ENCODE measurements at regions not wholly inside any gene's neighbourhood (a gene's known extent, or its start where the extent isn't known, plus 50 kb on each side); places are given as distances from the start of the nearest gene placed in this dataset.

- Mint-ChIP-seq H3K36me3 (ENCODE audit: insufficient read depth) (no peaks in the 10 kb centered on the region), H3K9me3 (peaks cover 4% of the 10 kb centered on the region), H3K27me3 (peaks cover 41% of the 10 kb centered on the region), H3K27ac (ENCODE audit: low read depth) (no peak overlapping the region), H3K4me1 (no peaks in the 10 kb centered on the region), H3K4me3 (no peak overlapping the region)
- ATAC-seq (replicated peaks; ENCODE audit: extremely low read depth, poor library complexity, severe bottlenecking) (no peak), DNase-seq (ENCODE audit: low spot score in 2 of 2) (no peak)
These were observed 88.3 kb upstream of the SLC22A23 start for GRCh38 chr6:3545156-3545555.

GRCh38 chr6:3542032-3542640 lies 85.3 kb upstream of the SLC22A23 start:
- Mint-ChIP-seq H3K27me3 (peaks cover 44% of the 10 kb centered on the region), H3K36me3 (ENCODE audit: insufficient read depth) (no peaks in the 10 kb centered on the region), H3K4me3 (no peak overlapping the region), H3K4me1 (no peaks in the 10 kb centered on the region), H3K27ac (ENCODE audit: low read depth) (no peak overlapping the region), H3K9me3 (no peaks in the 10 kb centered on the region)
- ATAC-seq (replicated peaks; ENCODE audit: extremely low read depth, poor library complexity, severe bottlenecking) (no peak), DNase-seq (ENCODE audit: low spot score in 2 of 2) (no peak)

- no peak overlapping the region for H3K4me3 Mint-ChIP-seq
- no peaks in the 10 kb centered on the region for H3K4me1 Mint-ChIP-seq
- H3K36me3 Mint-ChIP-seq (ENCODE audit: insufficient read depth): no peaks in the 10 kb centered on the region
- H3K27ac Mint-ChIP-seq (ENCODE audit: low read depth): no peak overlapping the region
- H3K9me3 Mint-ChIP-seq: no peaks in the 10 kb centered on the region
- no peak for DNase-seq (ENCODE audit: low spot score in 2 of 2)
- ATAC-seq (replicated peaks; ENCODE audit: extremely low read depth, poor library complexity, severe bottlenecking): no peak
- peaks cover 44% of the 10 kb centered on the region for H3K27me3 Mint-ChIP-seq
These were observed 84.2 kb upstream of the SLC22A23 start for GRCh38 chr6:3541006-3541585.

GRCh38 chr6:3540253-3540820 lies 83.5 kb upstream of the SLC22A23 start:
- no peak overlapping the region for H3K27ac Mint-ChIP-seq (ENCODE audit: low read depth)
- no peak for ATAC-seq (replicated peaks; ENCODE audit: extremely low read depth, poor library complexity, severe bottlenecking)
- no peaks in the 10 kb centered on the region for H3K9me3 Mint-ChIP-seq
- DNase-seq (ENCODE audit: low spot score in 2 of 2): no peak
- peaks cover 42% of the 10 kb centered on the region for H3K27me3 Mint-ChIP-seq
- H3K4me1 Mint-ChIP-seq: no peaks in the 10 kb centered on the region
- H3K4me3 Mint-ChIP-seq: no peak overlapping the region
- no peaks in the 10 kb centered on the region for H3K36me3 Mint-ChIP-seq (ENCODE audit: insufficient read depth)

GRCh38 chr6:3538536-3538935 lies 81.7 kb upstream of the SLC22A23 start:
- Mint-ChIP-seq H3K27me3 (peaks cover 29% of the 10 kb centered on the region), H3K9me3 (no peaks in the 10 kb centered on the region), H3K36me3 (ENCODE audit: insufficient read depth) (no peaks in the 10 kb centered on the region), H3K4me1 (no peaks in the 10 kb centered on the region), H3K27ac (ENCODE audit: low read depth) (no peak overlapping the region), H3K4me3 (no peak overlapping the region)
- ATAC-seq (replicated peaks; ENCODE audit: extremely low read depth, poor library complexity, severe bottlenecking) (no peak), DNase-seq (ENCODE audit: low spot score in 2 of 2) (no peak)

GRCh38 chr6:3536901-3537300 lies 80.1 kb upstream of the SLC22A23 start:
- DNase-seq (ENCODE audit: low spot score in 2 of 2) (no peak), ATAC-seq (replicated peaks; ENCODE audit: extremely low read depth, poor library complexity, severe bottlenecking) (no peak)
- Mint-ChIP-seq H3K36me3 (ENCODE audit: insufficient read depth) (no peaks in the 10 kb centered on the region), H3K27ac (ENCODE audit: low read depth) (no peak overlapping the region), H3K4me1 (no peaks in the 10 kb centered on the region), H3K27me3 (peaks cover 32% of the 10 kb centered on the region), H3K4me3 (no peak overlapping the region), H3K9me3 (no peaks in the 10 kb centered on the region)

- Mint-ChIP-seq H3K4me3 (no peak overlapping the region), H3K27me3 (peaks cover 36% of the 10 kb centered on the region), H3K27ac (ENCODE audit: low read depth) (no peak overlapping the region), H3K4me1 (no peaks in the 10 kb centered on the region), H3K36me3 (ENCODE audit: insufficient read depth) (no peaks in the 10 kb centered on the region), H3K9me3 (no peaks in the 10 kb centered on the region)
- DNase-seq (ENCODE audit: low spot score in 2 of 2) (no peak), ATAC-seq (replicated peaks; ENCODE audit: extremely low read depth, poor library complexity, severe bottlenecking) (no peak)
These were observed 79.1 kb upstream of the SLC22A23 start for GRCh38 chr6:3535776-3536435.

GRCh38 chr6:3535033-3535775 lies 78.4 kb upstream of the SLC22A23 start:
- Mint-ChIP-seq H3K36me3 (ENCODE audit: insufficient read depth) (no peaks in the 10 kb centered on the region), H3K4me3 (no peak overlapping the region), H3K27ac (ENCODE audit: low read depth) (no peak overlapping the region)

GRCh38 chr6:3534599-3534998 lies 77.7 kb upstream of the SLC22A23 start:
- no peaks in the 10 kb centered on the region for H3K4me1 Mint-ChIP-seq
- no peak for DNase-seq (ENCODE audit: low spot score in 2 of 2)
- H3K4me3 Mint-ChIP-seq: no peak overlapping the region
- no peaks in the 10 kb centered on the region for H3K36me3 Mint-ChIP-seq (ENCODE audit: insufficient read depth)
- H3K9me3 Mint-ChIP-seq: no peaks in the 10 kb centered on the region
- H3K27ac Mint-ChIP-seq (ENCODE audit: low read depth): no peak overlapping the region
- no peak for ATAC-seq (replicated peaks; ENCODE audit: extremely low read depth, poor library complexity, severe bottlenecking)
- peaks cover 48% of the 10 kb centered on the region for H3K27me3 Mint-ChIP-seq

More at GRCh38 chr6:3535033-3535775, 78.4 kb upstream of the SLC22A23 start:
- DNase-seq (ENCODE audit: low spot score in 2 of 2) (no peak), ATAC-seq (replicated peaks; ENCODE audit: extremely low read depth, poor library complexity, severe bottlenecking) (no peak)
- Mint-ChIP-seq H3K27me3 (peaks cover 43% of the 10 kb centered on the region), H3K4me1 (no peaks in the 10 kb centered on the region), H3K9me3 (no peaks in the 10 kb centered on the region)

GRCh38 chr6:3533981-3534380 lies 77.1 kb upstream of the SLC22A23 start:
- no peak overlapping the region for H3K27ac Mint-ChIP-seq (ENCODE audit: low read depth)
- no peaks in the 10 kb centered on the region for H3K4me1 Mint-ChIP-seq
- DNase-seq (ENCODE audit: low spot score in 2 of 2) (no peak), ATAC-seq (replicated peaks; ENCODE audit: extremely low read depth, poor library complexity, severe bottlenecking) (no peak)
- H3K9me3 Mint-ChIP-seq: no peaks in the 10 kb centered on the region
- H3K4me3 Mint-ChIP-seq: no peak overlapping the region
- H3K36me3 Mint-ChIP-seq (ENCODE audit: insufficient read depth): no peaks in the 10 kb centered on the region
- peaks cover 41% of the 10 kb centered on the region for H3K27me3 Mint-ChIP-seq

GRCh38 chr6:3532296-3532916 lies 75.6 kb upstream of the SLC22A23 start:
- H3K9me3 Mint-ChIP-seq: no peaks in the 10 kb centered on the region
- ATAC-seq (replicated peaks; ENCODE audit: extremely low read depth, poor library complexity, severe bottlenecking) (no peak), DNase-seq (ENCODE audit: low spot score in 2 of 2) (no peak)
- H3K36me3 Mint-ChIP-seq (ENCODE audit: insufficient read depth): no peaks in the 10 kb centered on the region
- no peaks in the 10 kb centered on the region for H3K4me1 Mint-ChIP-seq
- H3K27me3 Mint-ChIP-seq: peaks cover 26% of the 10 kb centered on the region
- H3K4me3 Mint-ChIP-seq: no peak overlapping the region
- no peak overlapping the region for H3K27ac Mint-ChIP-seq (ENCODE audit: low read depth)

- DNase-seq (ENCODE audit: low spot score in 2 of 2): no peak
- Mint-ChIP-seq H3K4me1 (no peaks in the 10 kb centered on the region), H3K4me3 (no peak overlapping the region), H3K27me3 (peaks cover 31% of the 10 kb centered on the region), H3K9me3 (no peaks in the 10 kb centered on the region), H3K27ac (ENCODE audit: low read depth) (no peak overlapping the region), H3K36me3 (ENCODE audit: insufficient read depth) (no peaks in the 10 kb centered on the region)
- no peak for ATAC-seq (replicated peaks; ENCODE audit: extremely low read depth, poor library complexity, severe bottlenecking)
These were observed 74.6 kb upstream of the SLC22A23 start for GRCh38 chr6:3531481-3531880.

Measured in central memory CD8-positive, alpha-beta T cell (primary cell).